ENCODE measurements at regions not wholly inside any gene's neighbourhood (a gene's known extent, or its start where the extent isn't known, plus 50 kb on each side); places are given as distances from the start of the nearest gene placed in this dataset.

DNA sequence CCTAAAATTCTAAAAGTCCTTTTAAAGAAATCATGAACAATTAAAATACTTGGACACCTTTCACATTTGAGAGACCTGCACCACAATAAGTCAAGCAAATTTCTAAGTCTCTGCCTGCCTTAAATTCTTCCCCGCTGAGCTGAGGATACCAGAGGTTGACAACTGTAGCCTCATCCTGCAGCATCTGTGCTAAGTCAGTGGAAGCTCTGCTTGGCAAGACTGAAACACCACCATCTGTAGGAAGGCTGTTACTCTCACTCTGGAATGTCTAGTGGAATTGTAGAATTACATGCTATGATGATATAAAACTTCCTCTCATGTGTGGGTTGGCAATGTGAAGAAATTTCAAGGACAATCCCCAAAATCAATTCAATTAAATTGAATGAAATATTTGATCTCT lies 1756.5 kb downstream of the NCAM2 start:
- no peaks in the 10 kb centered on the region for H3K36me3 Mint-ChIP-seq (ENCODE audit: insufficient read depth, unreplicated experiment)
- CTCF ChIA-PET = interaction anchor here (0.7 kb wide), 1 partner anchor 34 kb away, joined by 3 read pairs; no protein-coding TSS in a partner anchor
- H3K4me3 Mint-ChIP-seq (ENCODE audit: unreplicated experiment) = no peak overlapping the region
- no peaks in the 10 kb centered on the region for H3K27me3 Mint-ChIP-seq (ENCODE audit: insufficient read depth, unreplicated experiment)
- POLR2A ChIA-PET = no interaction called here
- intact Hi-C loops (cut with micrococcal nuclease) = no loop called here
- peaks cover 7% of the 10 kb centered on the region for H3K9me3 Mint-ChIP-seq (ENCODE audit: unreplicated experiment)
- DNase-seq (ENCODE audit: unreplicated experiment) = no peak
- no peak overlapping the region for H3K27ac Mint-ChIP-seq (ENCODE audit: low read depth, unreplicated experiment)
- no peaks in the 10 kb centered on the region for H3K4me1 Mint-ChIP-seq (ENCODE audit: insufficient read depth, unreplicated experiment)
- no TSS peak for BruUV-seq (replicated peaks)
- TF ChIP-seq, protein P1, sequence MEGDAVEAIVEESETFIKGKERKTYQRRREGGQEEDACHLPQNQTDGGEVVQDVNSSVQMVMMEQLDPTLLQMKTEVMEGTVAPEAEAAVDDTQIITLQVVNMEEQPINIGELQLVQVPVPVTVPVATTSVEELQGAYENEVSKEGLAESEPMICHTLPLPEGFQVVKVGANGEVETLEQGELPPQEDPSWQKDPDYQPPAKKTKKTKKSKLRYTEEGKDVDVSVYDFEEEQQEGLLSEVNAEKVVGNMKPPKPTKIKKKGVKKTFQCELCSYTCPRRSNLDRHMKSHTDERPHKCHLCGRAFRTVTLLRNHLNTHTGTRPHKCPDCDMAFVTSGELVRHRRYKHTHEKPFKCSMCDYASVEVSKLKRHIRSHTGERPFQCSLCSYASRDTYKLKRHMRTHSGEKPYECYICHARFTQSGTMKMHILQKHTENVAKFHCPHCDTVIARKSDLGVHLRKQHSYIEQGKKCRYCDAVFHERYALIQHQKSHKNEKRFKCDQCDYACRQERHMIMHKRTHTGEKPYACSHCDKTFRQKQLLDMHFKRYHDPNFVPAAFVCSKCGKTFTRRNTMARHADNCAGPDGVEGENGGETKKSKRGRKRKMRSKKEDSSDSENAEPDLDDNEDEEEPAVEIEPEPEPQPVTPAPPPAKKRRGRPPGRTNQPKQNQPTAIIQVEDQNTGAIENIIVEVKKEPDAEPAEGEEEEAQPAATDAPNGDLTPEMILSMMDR (IDR thresholded peaks at IDR 0.05; ENCODE audit: unreplicated experiment) = no peak

DNA sequence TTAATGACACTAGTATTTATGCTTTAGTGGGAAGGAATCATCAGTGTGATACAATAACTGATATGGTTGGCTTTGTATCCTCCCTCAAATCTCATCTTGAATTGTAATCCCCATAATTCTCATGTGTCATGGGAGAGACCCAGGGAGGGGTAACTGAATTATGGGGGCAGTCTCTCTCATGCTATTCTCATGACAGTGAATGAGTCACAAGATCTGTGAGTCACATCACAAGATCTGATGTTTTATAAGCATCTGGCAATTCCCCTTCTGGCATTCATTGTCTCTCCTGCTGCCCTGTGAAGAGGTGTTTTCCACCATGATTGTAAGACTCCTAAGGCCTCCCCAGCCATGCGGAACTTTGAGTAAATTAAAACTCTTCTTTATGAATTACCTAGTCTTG lies 1760.3 kb downstream of the NCAM2 start:
- ChIA-PET CTCF (interaction anchor here (0.6 kb wide), 1 partner anchor 9 kb away, joined by 3 read pairs; no protein-coding TSS in a partner anchor), POLR2A (no interaction called here)
- DNase-seq (ENCODE audit: unreplicated experiment) = peak; percentile 47
- no TSS peak for BruUV-seq (replicated peaks)
- TF ChIP-seq, protein P1 (IDR thresholded peaks at IDR 0.05; ENCODE audit: unreplicated experiment) = no peak
- Mint-ChIP-seq H3K27ac (ENCODE audit: low read depth, unreplicated experiment) (no peak overlapping the region), H3K27me3 (ENCODE audit: insufficient read depth, unreplicated experiment) (no peaks in the 10 kb centered on the region), H3K9me3 (ENCODE audit: unreplicated experiment) (peaks cover 7% of the 10 kb centered on the region), H3K4me1 (ENCODE audit: insufficient read depth, unreplicated experiment) (peaks cover 4% of the 10 kb centered on the region), H3K4me3 (ENCODE audit: unreplicated experiment) (no peak overlapping the region), H3K36me3 (ENCODE audit: insufficient read depth, unreplicated experiment) (no peaks in the 10 kb centered on the region)
- intact Hi-C loops (cut with micrococcal nuclease) = no loop called here

DNA sequence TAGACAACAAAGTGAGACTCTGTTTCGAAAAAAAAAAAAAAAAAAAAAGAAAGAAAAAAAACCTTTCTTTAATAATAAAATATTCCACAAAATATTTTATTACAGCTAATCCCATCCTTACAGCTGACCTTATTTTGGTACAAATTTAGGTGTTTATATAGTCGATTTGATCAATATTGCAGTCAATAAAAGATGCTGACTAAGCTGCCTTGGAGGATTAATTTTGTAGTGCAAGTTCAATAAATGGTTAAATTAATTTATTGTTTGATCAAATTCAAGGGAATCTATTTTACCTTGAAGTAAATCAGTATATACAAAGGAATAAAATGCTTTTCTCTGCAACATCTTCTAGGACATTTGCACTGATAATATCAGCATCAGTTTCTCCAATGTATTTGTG lies 1764.3 kb downstream of the NCAM2 start:
- no peak for DNase-seq (ENCODE audit: unreplicated experiment)
- no peaks in the 10 kb centered on the region for H3K27me3 Mint-ChIP-seq (ENCODE audit: insufficient read depth, unreplicated experiment)
- H3K9me3 Mint-ChIP-seq (ENCODE audit: unreplicated experiment) = peaks cover 5% of the 10 kb centered on the region
- intact Hi-C loops (cut with micrococcal nuclease) = no loop called here
- TF ChIP-seq, protein P1 (IDR thresholded peaks at IDR 0.05; ENCODE audit: unreplicated experiment) = no peak
- ChIA-PET CTCF (interaction anchor here (0.6 kb wide), 1 partner anchor 8 kb away, joined by 4 read pairs; no protein-coding TSS in a partner anchor), POLR2A (interaction anchor here (1.1 kb wide), 1 partner anchor 187 kb away, joined by 3 read pairs; no protein-coding TSS in a partner anchor)
- no peaks in the 10 kb centered on the region for H3K36me3 Mint-ChIP-seq (ENCODE audit: insufficient read depth, unreplicated experiment)
- peaks cover 6% of the 10 kb centered on the region for H3K4me1 Mint-ChIP-seq (ENCODE audit: insufficient read depth, unreplicated experiment)
- no TSS peak for BruUV-seq (replicated peaks)
- no peak overlapping the region for H3K4me3 Mint-ChIP-seq (ENCODE audit: unreplicated experiment)
- H3K27ac Mint-ChIP-seq (ENCODE audit: low read depth, unreplicated experiment) = no peak overlapping the region

DNA sequence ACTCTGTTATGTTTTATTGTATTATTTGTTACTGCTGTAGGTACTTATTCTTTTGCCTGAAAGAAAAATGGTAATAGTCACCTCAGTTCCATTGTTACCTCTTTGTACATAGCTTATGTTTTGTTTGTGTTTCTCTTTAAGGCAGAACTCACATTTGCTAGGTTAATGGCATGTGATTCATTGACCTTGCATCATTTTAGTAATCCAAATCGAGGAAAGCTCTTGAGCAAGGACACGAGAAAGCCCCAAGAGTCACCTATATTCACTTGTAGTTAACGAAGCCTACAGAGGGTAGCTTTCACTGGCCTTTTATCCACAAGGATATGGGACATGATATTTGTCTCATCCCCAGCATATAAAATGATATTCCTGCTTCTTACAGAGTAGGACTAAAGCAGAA lies 1765.2 kb downstream of the NCAM2 start:
- peaks cover 6% of the 10 kb centered on the region for H3K4me1 Mint-ChIP-seq (ENCODE audit: insufficient read depth, unreplicated experiment)
- TF ChIP-seq, protein P1 (IDR thresholded peaks at IDR 0.05; ENCODE audit: unreplicated experiment) = no peak
- no TSS peak for BruUV-seq (replicated peaks)
- CTCF ChIA-PET = interaction anchor here (0.6 to 0.8 kb wide), 2 partner anchors 48 to 167 kb away, joined by 4 read pairs; no protein-coding TSS in a partner anchor
- peak; percentile 56 for DNase-seq (ENCODE audit: unreplicated experiment)
- no peaks in the 10 kb centered on the region for H3K27me3 Mint-ChIP-seq (ENCODE audit: insufficient read depth, unreplicated experiment)
- no peak overlapping the region for H3K4me3 Mint-ChIP-seq (ENCODE audit: unreplicated experiment)
- H3K9me3 Mint-ChIP-seq (ENCODE audit: unreplicated experiment) = no peaks in the 10 kb centered on the region
- H3K36me3 Mint-ChIP-seq (ENCODE audit: insufficient read depth, unreplicated experiment) = no peaks in the 10 kb centered on the region
- intact Hi-C loops (cut with micrococcal nuclease) = no loop called here
- POLR2A ChIA-PET = interaction anchor here (0.6 kb wide), 2 partner anchors 1152 to 1304 kb away, joined by 3 read pairs; no protein-coding TSS in a partner anchor
- H3K27ac Mint-ChIP-seq (ENCODE audit: low read depth, unreplicated experiment) = no peak overlapping the region
